ENCODE measurements at regions not wholly inside any gene's neighbourhood (a gene's known extent, or its start where the extent isn't known, plus 50 kb on each side); places are given as distances from the start of the nearest gene placed in this dataset.

DNA sequence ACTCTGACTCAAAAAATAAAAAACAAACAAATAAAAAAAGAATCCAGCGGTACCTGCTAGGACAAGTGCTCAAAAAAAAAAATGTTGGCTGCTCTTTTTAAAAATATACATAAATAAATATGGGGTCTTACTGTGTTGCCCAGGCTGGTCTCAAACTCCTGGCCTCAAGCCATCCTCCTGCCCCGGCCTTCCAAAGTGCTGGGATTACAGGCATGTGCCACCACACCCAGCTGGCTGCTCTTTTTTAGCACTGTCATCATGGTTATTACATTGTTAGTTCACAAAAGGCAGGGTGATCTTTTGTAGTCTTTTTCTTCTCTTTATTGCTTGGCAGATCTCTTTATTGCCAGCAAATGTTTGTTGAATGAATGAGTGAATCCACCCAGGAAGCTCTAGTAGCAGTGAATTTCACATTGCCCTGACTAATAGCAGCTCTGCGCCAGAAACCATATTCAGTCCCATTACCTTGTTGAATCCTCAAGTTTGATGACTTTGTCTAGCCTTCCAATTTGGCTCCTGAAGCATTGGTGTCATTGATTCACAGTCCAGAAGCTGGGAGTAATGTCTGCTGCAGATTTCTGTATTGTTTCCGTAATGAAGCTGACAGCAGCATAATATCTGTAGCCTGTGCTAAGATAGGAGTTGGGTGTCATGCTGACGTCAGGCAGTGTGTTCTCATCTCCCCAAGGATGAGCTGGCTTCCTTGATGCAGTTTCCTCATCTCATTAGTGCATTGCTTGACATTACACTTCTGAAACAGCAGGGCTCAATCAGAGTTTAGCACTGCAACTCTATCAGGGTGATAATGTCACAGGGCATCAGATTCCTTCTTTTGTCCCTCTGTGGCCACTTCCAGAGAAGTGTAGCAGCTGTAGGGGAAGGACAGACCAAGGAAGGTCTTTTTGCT, 84.9 kb upstream of the TGM3 start:
- TF ChIP-seq, protein P1, sequence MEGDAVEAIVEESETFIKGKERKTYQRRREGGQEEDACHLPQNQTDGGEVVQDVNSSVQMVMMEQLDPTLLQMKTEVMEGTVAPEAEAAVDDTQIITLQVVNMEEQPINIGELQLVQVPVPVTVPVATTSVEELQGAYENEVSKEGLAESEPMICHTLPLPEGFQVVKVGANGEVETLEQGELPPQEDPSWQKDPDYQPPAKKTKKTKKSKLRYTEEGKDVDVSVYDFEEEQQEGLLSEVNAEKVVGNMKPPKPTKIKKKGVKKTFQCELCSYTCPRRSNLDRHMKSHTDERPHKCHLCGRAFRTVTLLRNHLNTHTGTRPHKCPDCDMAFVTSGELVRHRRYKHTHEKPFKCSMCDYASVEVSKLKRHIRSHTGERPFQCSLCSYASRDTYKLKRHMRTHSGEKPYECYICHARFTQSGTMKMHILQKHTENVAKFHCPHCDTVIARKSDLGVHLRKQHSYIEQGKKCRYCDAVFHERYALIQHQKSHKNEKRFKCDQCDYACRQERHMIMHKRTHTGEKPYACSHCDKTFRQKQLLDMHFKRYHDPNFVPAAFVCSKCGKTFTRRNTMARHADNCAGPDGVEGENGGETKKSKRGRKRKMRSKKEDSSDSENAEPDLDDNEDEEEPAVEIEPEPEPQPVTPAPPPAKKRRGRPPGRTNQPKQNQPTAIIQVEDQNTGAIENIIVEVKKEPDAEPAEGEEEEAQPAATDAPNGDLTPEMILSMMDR (IDR thresholded peaks at IDR 0.05; ENCODE audit: insufficient read depth, low read length, missing control alignments), result no peak
- POLR2A ChIA-PET, result interaction anchor here (0.6 to 0.9 kb wide), 2 partner anchors 26 to 166 kb away, joined by 4 read pairs; no protein-coding TSS in a partner anchor
- DNase-seq (ENCODE audit: low read depth, low spot score), result peak; percentile 38
- no peak overlapping the region for H3K4me3 ChIP-seq (ENCODE audit: low read depth, low read length)
- CTCF ChIA-PET, result interaction anchor here (0.8 to 7.5 kb wide), 12 partner anchors 12 to 446 kb away, joined by 3 to 191 read pairs (median 5); no protein-coding TSS in a partner anchor

DNA sequence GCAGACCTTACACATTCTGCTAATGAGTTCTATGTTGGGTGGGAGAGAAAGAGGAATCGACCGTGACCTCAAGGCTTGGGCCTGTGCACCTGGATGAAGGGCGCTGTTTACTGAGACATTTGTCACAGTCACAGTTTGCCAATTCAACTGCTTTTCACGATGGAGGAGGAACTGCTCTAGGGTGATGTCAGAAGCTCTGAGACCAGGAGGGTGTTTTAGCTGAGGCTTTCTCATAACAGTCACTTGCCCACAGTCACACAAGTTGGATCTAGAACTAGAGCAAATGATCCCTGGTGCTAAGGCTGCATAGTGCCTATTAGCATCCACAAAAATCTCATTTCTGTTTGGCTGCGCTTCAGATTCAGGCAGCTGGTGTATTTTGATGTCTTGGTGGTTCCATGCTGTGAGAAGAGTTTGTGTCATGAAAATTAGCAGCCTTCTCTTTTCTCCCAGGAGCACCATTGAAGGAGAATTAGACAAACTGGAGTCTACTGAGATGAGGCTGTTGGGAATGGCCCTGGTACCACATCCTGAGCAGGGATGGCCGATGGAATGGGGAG, 83.3 kb upstream of the TGM3 start:
- DNase-seq (ENCODE audit: low read depth, low spot score), result no peak
- CTCF ChIA-PET, result interaction anchor here (1.0 to 7.5 kb wide), 5 partner anchors 22 to 239 kb away, joined by 3 to 191 read pairs (median 6); no protein-coding TSS in a partner anchor
- TF ChIP-seq, protein P1 (IDR thresholded peaks at IDR 0.05; ENCODE audit: insufficient read depth, low read length, missing control alignments), result no peak
- no peak overlapping the region for H3K4me3 ChIP-seq (ENCODE audit: low read depth, low read length)
- POLR2A ChIA-PET, result no interaction called here

DNA sequence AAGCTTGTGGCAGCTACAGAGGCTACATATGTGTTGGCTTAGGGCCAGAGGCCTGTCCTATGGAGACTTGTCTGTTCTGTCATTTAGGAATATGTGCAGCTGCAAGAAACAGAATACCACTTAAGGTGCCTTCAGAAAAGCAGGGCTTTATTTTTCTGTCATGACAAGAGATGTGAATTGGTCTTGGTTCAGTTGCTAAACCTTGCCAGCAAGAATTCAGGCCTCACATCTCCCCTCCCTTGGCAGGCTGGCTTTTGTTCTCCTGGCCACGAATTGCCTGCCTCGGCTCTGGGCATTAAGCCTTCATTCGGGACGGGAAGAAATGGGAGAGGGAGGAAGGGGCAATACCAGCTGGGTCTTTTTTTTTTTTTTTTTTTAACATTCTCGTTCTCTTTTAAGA, 82.4 kb upstream of the TGM3 start:
- POLR2A ChIA-PET, result interaction anchor here (0.6 kb wide), 1 partner anchor 111 kb away, joined by 3 read pairs; no protein-coding TSS in a partner anchor

DNA sequence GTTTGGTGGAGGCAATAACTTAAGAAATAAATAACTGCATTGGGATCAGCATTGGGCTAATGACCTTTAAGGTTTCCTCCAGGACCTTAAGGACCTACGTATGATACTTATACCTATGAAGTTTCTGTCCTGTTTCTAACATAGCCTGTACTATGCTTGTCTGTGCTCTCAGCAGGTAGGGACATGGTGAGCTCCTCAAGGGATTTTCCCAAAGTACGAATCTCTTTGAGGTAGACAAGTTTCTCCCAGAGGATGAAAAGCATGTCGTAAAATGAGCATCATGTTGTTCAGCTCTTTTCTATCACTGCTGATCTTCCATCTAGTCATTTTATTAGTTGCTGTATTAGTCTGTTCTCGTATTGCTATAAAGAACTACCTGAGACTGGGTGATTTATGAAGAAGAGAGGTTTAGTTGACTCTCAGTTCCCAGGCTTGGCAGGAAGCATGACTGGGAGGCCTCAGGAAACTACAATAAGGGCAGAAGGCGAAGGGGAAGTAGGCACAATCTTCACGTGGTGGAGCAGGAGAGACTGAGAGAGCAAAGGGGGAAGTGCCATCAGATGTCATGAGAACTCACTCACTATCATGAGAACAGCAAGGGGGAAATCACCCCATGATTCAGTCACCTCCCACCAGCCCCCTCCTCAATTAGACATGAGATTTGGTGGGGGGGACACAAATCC, 77.8 kb upstream of the TGM3 start:
- H3K4me3 ChIP-seq (ENCODE audit: low read depth, low read length), result no peak overlapping the region
- CTCF ChIA-PET, result interaction anchor here (1.2 to 4.0 kb wide), 4 partner anchors 8 to 19 kb away, joined by 3 to 31 read pairs (median 4); no protein-coding TSS in a partner anchor
- TF ChIP-seq, protein P1 (IDR thresholded peaks at IDR 0.05; ENCODE audit: insufficient read depth, low read length, missing control alignments), result no peak
- no peak for DNase-seq (ENCODE audit: low read depth, low spot score)
- POLR2A ChIA-PET, result no interaction called here

More for the DNA sequence above, 82.4 kb upstream of the TGM3 start:
- H3K4me3 ChIP-seq (ENCODE audit: low read depth, low read length), result no peak overlapping the region
- no peak for DNase-seq (ENCODE audit: low read depth, low spot score)
- CTCF ChIA-PET, result no interaction called here
- TF ChIP-seq, protein P1 (IDR thresholded peaks at IDR 0.05; ENCODE audit: insufficient read depth, low read length, missing control alignments), result no peak

DNA sequence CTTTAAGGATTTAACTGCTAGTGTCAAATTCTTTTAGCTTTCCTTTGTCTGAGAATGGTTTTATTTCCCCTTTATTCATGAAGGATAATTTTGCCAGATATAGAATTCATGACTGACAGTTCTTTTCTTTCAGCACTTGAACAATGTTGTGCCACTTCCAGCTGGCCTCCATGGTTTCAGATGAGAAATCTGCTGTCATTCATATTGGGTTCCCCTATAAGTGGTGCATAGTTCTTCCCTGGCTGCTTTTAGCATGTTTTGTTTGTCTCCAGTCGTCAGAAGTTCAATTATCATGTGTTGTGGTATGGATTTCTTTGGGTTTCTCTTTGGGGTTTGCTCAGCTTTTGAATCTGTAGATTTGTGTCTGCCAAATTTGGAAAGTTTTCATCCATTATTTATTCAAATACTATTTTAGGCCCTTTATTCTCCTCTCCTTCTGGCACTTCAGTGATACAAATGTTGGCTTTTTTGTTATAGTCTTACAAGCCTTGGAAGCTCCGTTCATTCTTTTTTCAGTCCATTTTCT, 76.3 kb upstream of the TGM3 start:
- ChIA-PET CTCF (interaction anchor here (1.2 to 4.0 kb wide), 2 partner anchors 11 to 17 kb away, joined by 5 to 31 read pairs; no protein-coding TSS in a partner anchor), POLR2A (no interaction called here)
- no peak for DNase-seq (ENCODE audit: low read depth, low spot score)
- H3K4me3 ChIP-seq (ENCODE audit: low read depth, low read length), result no peak overlapping the region
- TF ChIP-seq, protein P1 (IDR thresholded peaks at IDR 0.05; ENCODE audit: insufficient read depth, low read length, missing control alignments), result no peak

Measured in AG04449 (cell line).